ENCODE measurements at regions not wholly inside any gene's neighbourhood (a gene's known extent, or its start where the extent isn't known, plus 50 kb on each side); places are given as distances from the start of the nearest gene placed in this dataset.

- no peaks in the 10 kb centered on the region for H3K9me3 ChIP-seq
- no peaks in the 10 kb centered on the region for H3K36me3 ChIP-seq (ENCODE audit: low read depth)
- H3K4me1 ChIP-seq (ENCODE audit: low read depth), result no peaks in the 10 kb centered on the region
- no peak overlapping the region for H3K4me3 ChIP-seq
- intact Hi-C loops (cut with DNase I, micrococcal nuclease), result no loop called here
- no peak for DNase-seq
- ATAC-seq, result no peak
- no peak for TF ChIP-seq CTCF (IDR thresholded peaks at IDR 0.05)
Measured at GRCh38 chr2:150656002-150656401, 168.5 kb upstream of the RND3 start.

- no peaks in the 10 kb centered on the region for H3K9me3 ChIP-seq
- DNase-seq, result no peak
- H3K36me3 ChIP-seq (ENCODE audit: low read depth), result no peaks in the 10 kb centered on the region
- no peak for ATAC-seq
- TF ChIP-seq CTCF (IDR thresholded peaks at IDR 0.05), result no peak
- intact Hi-C loops (cut with DNase I, micrococcal nuclease), result no loop called here
- no peak overlapping the region for H3K4me3 ChIP-seq
- H3K4me1 ChIP-seq (ENCODE audit: low read depth), result no peaks in the 10 kb centered on the region
Measured at GRCh38 chr2:150653351-150653750, 165.9 kb upstream of the RND3 start.

- no peaks in the 10 kb centered on the region for H3K4me1 ChIP-seq (ENCODE audit: low read depth)
- no peak for DNase-seq
- no peaks in the 10 kb centered on the region for H3K36me3 ChIP-seq (ENCODE audit: low read depth)
- no peaks in the 10 kb centered on the region for H3K9me3 ChIP-seq
- TF ChIP-seq CTCF (IDR thresholded peaks at IDR 0.05), result no peak
- no peak for ATAC-seq
- no peak overlapping the region for H3K4me3 ChIP-seq
- intact Hi-C loops (cut with DNase I, micrococcal nuclease), result no loop called here
Measured at GRCh38 chr2:150647943-150648342, 160.5 kb upstream of the RND3 start.

GRCh38 chr2:150646746-150647145 is 159.3 kb upstream of the RND3 start:
- intact Hi-C loops (cut with DNase I, micrococcal nuclease), result no loop called here
- Histone ChIP-seq H3K4me3 (no peak overlapping the region), H3K36me3 (ENCODE audit: low read depth) (no peaks in the 10 kb centered on the region), H3K9me3 (no peaks in the 10 kb centered on the region), H3K4me1 (ENCODE audit: low read depth) (no peaks in the 10 kb centered on the region)
- no peak for ATAC-seq
- DNase-seq, result no peak
- TF ChIP-seq CTCF (IDR thresholded peaks at IDR 0.05), result no peak

GRCh38 chr2:150644298-150645067 is 157.0 kb upstream of the RND3 start:
- H3K4me3 ChIP-seq, result no peak overlapping the region
- no peaks in the 10 kb centered on the region for H3K4me1 ChIP-seq (ENCODE audit: low read depth)
- intact Hi-C loops (cut with DNase I, micrococcal nuclease), result no loop called here
- ATAC-seq (no peak), DNase-seq (no peak)
- TF ChIP-seq CTCF (IDR thresholded peaks at IDR 0.05), result no peak
- H3K36me3 ChIP-seq (ENCODE audit: low read depth), result no peaks in the 10 kb centered on the region
- H3K9me3 ChIP-seq, result no peaks in the 10 kb centered on the region

All from mucosa of descending colon (tissue), 3 donors.